ENCODE measurements at regions not wholly inside any gene's neighbourhood (a gene's known extent, or its start where the extent isn't known, plus 50 kb on each side); places are given as distances from the start of the nearest gene placed in this dataset.
"Not testable (repeated sequence)": the region's sequence is repeated elsewhere in the genome, so short reads cannot be mapped to it uniquely, and the experiment has no call there.

DNA sequence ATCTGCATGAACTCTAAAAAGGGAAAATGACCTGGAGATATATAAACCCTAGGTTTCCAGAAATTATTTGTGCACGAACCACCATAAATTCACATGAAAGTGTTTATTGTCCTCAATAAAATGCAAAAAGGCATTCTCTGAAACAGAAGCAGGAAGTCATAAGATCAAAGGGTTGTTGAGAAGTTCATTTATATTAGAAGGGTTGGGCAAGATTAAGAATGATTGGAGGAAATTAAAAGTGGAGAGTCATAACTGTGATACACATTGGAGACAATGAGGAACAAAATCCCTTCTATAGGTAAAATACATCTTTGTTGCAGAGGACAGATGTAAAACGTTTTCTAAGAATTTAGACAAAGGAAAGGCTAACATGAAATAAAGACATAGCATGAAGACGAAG lies 476.8 kb downstream of the CBLN4 start:
- Histone ChIP-seq H3K79me2 (ENCODE audit: low read depth) (no peaks in the 10 kb centered on the region), H2AFZ (no peak overlapping the region), H3K4me1 (replicated peaks; ENCODE audit: insufficient read depth) (no peaks in the 10 kb centered on the region), H3K27me3 (ENCODE audit: insufficient read depth, low read depth) (no peaks in the 10 kb centered on the region), H4K20me1 (ENCODE audit: insufficient read depth) (no peaks in the 10 kb centered on the region), H3K9me2 (ENCODE audit: insufficient read depth) (no peaks in the 10 kb centered on the region), H3K27ac (no peak overlapping the region), H3K4me3 (no peak overlapping the region), H3F3A (ENCODE audit: insufficient read depth, low read depth) (no peaks in the 10 kb centered on the region), H3K36me3 (ENCODE audit: low read depth) (no peaks in the 10 kb centered on the region), H3K4me2 (no peak overlapping the region), H3K9me3 (ENCODE audit: insufficient read depth, low read depth) (no peaks in the 10 kb centered on the region)
- no peak for TF ChIP-seq EZH2 (IDR thresholded peaks at IDR 0.05; ENCODE audit: low read depth)
- TF ChIP-seq, protein P1, sequence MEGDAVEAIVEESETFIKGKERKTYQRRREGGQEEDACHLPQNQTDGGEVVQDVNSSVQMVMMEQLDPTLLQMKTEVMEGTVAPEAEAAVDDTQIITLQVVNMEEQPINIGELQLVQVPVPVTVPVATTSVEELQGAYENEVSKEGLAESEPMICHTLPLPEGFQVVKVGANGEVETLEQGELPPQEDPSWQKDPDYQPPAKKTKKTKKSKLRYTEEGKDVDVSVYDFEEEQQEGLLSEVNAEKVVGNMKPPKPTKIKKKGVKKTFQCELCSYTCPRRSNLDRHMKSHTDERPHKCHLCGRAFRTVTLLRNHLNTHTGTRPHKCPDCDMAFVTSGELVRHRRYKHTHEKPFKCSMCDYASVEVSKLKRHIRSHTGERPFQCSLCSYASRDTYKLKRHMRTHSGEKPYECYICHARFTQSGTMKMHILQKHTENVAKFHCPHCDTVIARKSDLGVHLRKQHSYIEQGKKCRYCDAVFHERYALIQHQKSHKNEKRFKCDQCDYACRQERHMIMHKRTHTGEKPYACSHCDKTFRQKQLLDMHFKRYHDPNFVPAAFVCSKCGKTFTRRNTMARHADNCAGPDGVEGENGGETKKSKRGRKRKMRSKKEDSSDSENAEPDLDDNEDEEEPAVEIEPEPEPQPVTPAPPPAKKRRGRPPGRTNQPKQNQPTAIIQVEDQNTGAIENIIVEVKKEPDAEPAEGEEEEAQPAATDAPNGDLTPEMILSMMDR (conservative IDR thresholded peaks at IDR 0.05) = no peak
- DNase-seq = no peak
- CTCF ChIA-PET = no interaction called here
- BruUV-seq (replicated peaks) = no TSS peak
- intact Hi-C loops (cut with micrococcal nuclease; ENCODE audit: unreplicated experiment) = no loop called here
- POLR2A ChIA-PET (ENCODE audit: unreplicated experiment) = no interaction called here

DNA sequence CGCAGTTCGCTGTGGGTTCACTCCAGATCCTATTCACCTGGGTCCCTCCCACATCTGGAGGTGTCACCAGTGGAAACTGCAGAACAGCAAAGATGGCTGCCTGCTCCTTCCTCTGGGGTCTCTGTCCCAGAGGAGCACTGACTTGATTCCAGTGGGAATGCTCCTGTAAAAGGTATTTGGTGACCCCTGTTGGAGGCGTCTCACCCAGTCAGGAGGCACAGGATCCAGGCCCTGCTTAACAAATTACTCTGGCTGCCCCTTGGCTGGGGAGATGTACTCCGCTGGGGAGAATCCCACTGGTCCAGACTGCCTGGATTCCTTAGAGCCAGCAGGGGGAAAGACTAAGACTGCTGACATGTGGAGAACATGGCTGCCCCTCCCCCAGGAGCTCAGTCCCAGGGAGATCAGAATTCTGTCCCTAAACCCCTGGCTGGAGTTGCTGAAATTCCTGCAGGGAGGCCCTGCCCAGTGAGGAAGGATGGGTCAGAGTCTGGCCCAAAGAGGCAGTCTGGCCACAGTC lies 483.0 kb downstream of the CBLN4 start:
- H3K36me3 ChIP-seq (ENCODE audit: low read depth) = no peaks in the 10 kb centered on the region
- no peaks in the 10 kb centered on the region for H3K4me1 ChIP-seq (replicated peaks; ENCODE audit: insufficient read depth)
- H3K9me3 ChIP-seq (ENCODE audit: insufficient read depth, low read depth) = no peaks in the 10 kb centered on the region
- H2AFZ ChIP-seq = no peak overlapping the region
- no peak overlapping the region for H3K4me3 ChIP-seq
- no peaks in the 10 kb centered on the region for H3K9me2 ChIP-seq (ENCODE audit: insufficient read depth)
- BruUV-seq (replicated peaks) = no TSS peak
- TF ChIP-seq, protein P1 (conservative IDR thresholded peaks at IDR 0.05) = no peak
- TF ChIP-seq EZH2 (IDR thresholded peaks at IDR 0.05; ENCODE audit: low read depth) = no peak
- intact Hi-C loops (cut with micrococcal nuclease; ENCODE audit: unreplicated experiment) = no loop called here
- H3K79me2 ChIP-seq (ENCODE audit: low read depth) = no peaks in the 10 kb centered on the region
- no peak overlapping the region for H3K27ac ChIP-seq
- no peak for DNase-seq
- ChIA-PET CTCF (no interaction called here), POLR2A (ENCODE audit: unreplicated experiment) (no interaction called here)
- H3K27me3 ChIP-seq (ENCODE audit: insufficient read depth, low read depth) = no peaks in the 10 kb centered on the region
- no peak overlapping the region for H3K4me2 ChIP-seq
- no peaks in the 10 kb centered on the region for H4K20me1 ChIP-seq (ENCODE audit: insufficient read depth)
- no peaks in the 10 kb centered on the region for H3F3A ChIP-seq (ENCODE audit: insufficient read depth, low read depth)

DNA sequence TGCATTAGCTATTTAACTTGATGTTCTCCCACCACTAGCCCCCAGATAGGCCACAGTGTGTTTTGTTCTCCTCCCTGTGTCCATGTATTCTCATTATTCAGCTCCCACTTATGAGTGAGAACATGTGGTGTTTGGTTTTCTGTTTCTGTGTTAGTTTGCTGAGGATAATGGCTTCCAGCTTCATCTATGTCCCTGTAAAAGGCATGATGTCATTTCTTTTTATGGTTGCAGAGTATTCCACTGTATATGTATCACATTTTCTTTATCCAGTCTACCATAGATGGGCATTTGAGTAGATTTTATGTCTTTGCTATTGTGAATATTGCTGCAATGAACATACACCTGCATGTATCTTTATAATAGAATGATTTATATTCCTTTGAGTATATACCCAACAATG lies 487.7 kb downstream of the CBLN4 start:
- H2AFZ ChIP-seq; H3K4me2 ChIP-seq; CTCF ChIA-PET; H3K36me3 ChIP-seq (ENCODE audit: low read depth); DNase-seq; H3K27ac ChIP-seq; H3K4me1 ChIP-seq (replicated peaks; ENCODE audit: insufficient read depth); H3K9me3 ChIP-seq (ENCODE audit: insufficient read depth, low read depth); H3K4me3 ChIP-seq; H3K79me2 ChIP-seq (ENCODE audit: low read depth); H3K27me3 ChIP-seq (ENCODE audit: insufficient read depth, low read depth); BruUV-seq (replicated peaks); H3K9me2 ChIP-seq (ENCODE audit: insufficient read depth); intact Hi-C loops (cut with micrococcal nuclease; ENCODE audit: unreplicated experiment); H3F3A ChIP-seq (ENCODE audit: insufficient read depth, low read depth); H4K20me1 ChIP-seq (ENCODE audit: insufficient read depth); POLR2A ChIA-PET (ENCODE audit: unreplicated experiment): not testable (repeated sequence)

DNA sequence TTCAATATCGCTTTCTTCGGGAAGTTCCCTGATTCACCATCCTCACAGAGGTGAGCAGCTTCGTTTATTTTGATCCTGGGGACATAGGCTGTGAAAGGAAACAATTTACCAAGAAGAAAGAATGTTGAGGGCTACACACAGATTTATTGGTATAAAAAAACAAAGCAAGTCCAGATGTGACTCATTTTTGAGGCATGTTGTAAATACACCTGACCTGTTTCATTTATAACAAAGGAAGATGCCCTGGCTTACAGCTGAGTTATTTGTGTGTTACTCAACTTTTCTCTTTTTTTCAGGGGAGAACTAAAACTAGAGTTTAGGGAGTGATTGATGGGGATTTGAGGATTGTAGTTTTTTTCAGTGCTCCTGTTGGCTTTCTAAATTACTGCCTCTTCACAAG lies 489.5 kb downstream of the CBLN4 start:
- Histone ChIP-seq H3K79me2 (ENCODE audit: low read depth) (no peaks in the 10 kb centered on the region), H3K27ac (no peak overlapping the region), H3K9me2 (ENCODE audit: insufficient read depth) (no peaks in the 10 kb centered on the region), H3K36me3 (ENCODE audit: low read depth) (no peaks in the 10 kb centered on the region), H3K27me3 (ENCODE audit: insufficient read depth, low read depth) (no peaks in the 10 kb centered on the region), H3K4me3 (no peak overlapping the region), H3F3A (ENCODE audit: insufficient read depth, low read depth) (no peaks in the 10 kb centered on the region), H3K4me1 (replicated peaks; ENCODE audit: insufficient read depth) (no peaks in the 10 kb centered on the region), H3K4me2 (no peak overlapping the region), H4K20me1 (ENCODE audit: insufficient read depth) (no peaks in the 10 kb centered on the region), H3K9me3 (ENCODE audit: insufficient read depth, low read depth) (no peaks in the 10 kb centered on the region), H2AFZ (no peak overlapping the region)
- intact Hi-C loops (cut with micrococcal nuclease; ENCODE audit: unreplicated experiment) = no loop called here
- no TSS peak for BruUV-seq (replicated peaks)
- ChIA-PET POLR2A (ENCODE audit: unreplicated experiment) (no interaction called here), CTCF (no interaction called here)
- TF ChIP-seq EZH2 (IDR thresholded peaks at IDR 0.05; ENCODE audit: low read depth) = no peak
- TF ChIP-seq, protein P1 (conservative IDR thresholded peaks at IDR 0.05) = no peak
- DNase-seq = peak in 1 of 2 experiments; percentile 46

Data from PC-9 (cell line).